ENCODE measurements at regions not wholly inside any gene's neighbourhood (a gene's known extent, or its start where the extent isn't known, plus 50 kb on each side); places are given as distances from the start of the nearest gene placed in this dataset.

- Histone ChIP-seq H3K27me3 (ENCODE audit: insufficient read depth) (no peaks in the 10 kb centered on the region), H3K27ac (ENCODE audit: low read depth in 2 of 2, low read length in 1 of 2) (no peak overlapping the region), H3K9me3 (no peaks in the 10 kb centered on the region), H3K9ac (no peak overlapping the region), H4K20me1 (ENCODE audit: insufficient read depth) (no peaks in the 10 kb centered on the region), H3K4me2 (no peak overlapping the region), H3K9me2 (no peaks in the 10 kb centered on the region), H3K4me3 (ENCODE audit: low read depth in 2 of 2, low read length in 1 of 2) (no peak overlapping the region), H3K79me2 (ENCODE audit: insufficient read depth) (no peaks in the 10 kb centered on the region), H3F3A (replicated peaks; ENCODE audit: insufficient read depth) (no peaks in the 10 kb centered on the region), H2AFZ (ENCODE audit: low read depth) (no peak overlapping the region), H3K4me1 (ENCODE audit: control insufficient read depth in 1 of 2, insufficient read depth in 2 of 2, low read depth in 1 of 2, low read length in 1 of 2) (peaks cover 0 to 4% of the 10 kb centered on the region in 2 experiments; a peak in 1 of 4 replicates), H3K36me3 (replicated peaks in 1 of 2; ENCODE audit: control insufficient read depth in 1 of 2, insufficient read depth in 2 of 2, low read length in 1 of 2) (no peaks in the 10 kb centered on the region)
- ChIA-PET CTCF (interaction anchor here (0.5 to 1.3 kb wide), 3 partner anchors 23 to 1691 kb away, joined by 3 read pairs; no protein-coding TSS in a partner anchor), POLR2A (no interaction called here)
- TF ChIP-seq TCF12 (IDR thresholded peaks at IDR 0.05) (no peak), CTCF (IDR thresholded peaks at IDR 0.05) (no peak)
- 25% methylated on average over 3 of the region's 3 CpGs for WGBS (ENCODE audit: low lambda C conversion rate)
- DNase-seq = no peak
Measured at GRCh38 chr2:16058747-16059358, 118.5 kb downstream of the MYCN start.

- H3K4me1 ChIP-seq (ENCODE audit: control insufficient read depth in 1 of 2, insufficient read depth in 2 of 2, low read depth in 1 of 2, low read length in 1 of 2) = peaks cover 0 to 4% of the 10 kb centered on the region in 2 experiments; a peak in 1 of 4 replicates
- H3K9ac ChIP-seq = no peak overlapping the region
- no peak overlapping the region for H2AFZ ChIP-seq (ENCODE audit: low read depth)
- H3K4me3 ChIP-seq (ENCODE audit: low read depth in 2 of 2, low read length in 1 of 2) = no peak overlapping the region
- 10% methylated on average over 6 of the region's 6 CpGs for WGBS (ENCODE audit: low lambda C conversion rate)
- DNase-seq = no peak
- no peaks in the 10 kb centered on the region for H3F3A ChIP-seq (replicated peaks; ENCODE audit: insufficient read depth)
- POLR2A ChIA-PET = no interaction called here
- H3K9me3 ChIP-seq = no peaks in the 10 kb centered on the region
- no peaks in the 10 kb centered on the region for H3K27me3 ChIP-seq (ENCODE audit: insufficient read depth)
- H3K4me2 ChIP-seq = no peak overlapping the region
- no peaks in the 10 kb centered on the region for H3K36me3 ChIP-seq (replicated peaks in 1 of 2; ENCODE audit: control insufficient read depth in 1 of 2, insufficient read depth in 2 of 2, low read length in 1 of 2)
- H3K79me2 ChIP-seq (ENCODE audit: insufficient read depth) = no peaks in the 10 kb centered on the region
- CTCF ChIA-PET = interaction anchor here (0.5 kb wide), 1 partner anchor 1692 kb away, joined by 3 read pairs; no protein-coding TSS in a partner anchor
- no peak overlapping the region for H3K27ac ChIP-seq (ENCODE audit: low read depth in 2 of 2, low read length in 1 of 2)
- no peaks in the 10 kb centered on the region for H3K9me2 ChIP-seq
- no peaks in the 10 kb centered on the region for H4K20me1 ChIP-seq (ENCODE audit: insufficient read depth)
- no peak for TF ChIP-seq ZBTB33 (IDR thresholded peaks at IDR 0.05; ENCODE audit: borderline replicate concordance, low read depth)
- no peak for TF ChIP-seq FOXJ3 (CRISPR knock-in tag; IDR thresholded peaks at IDR 0.05)
- TF ChIP-seq, protein P1, sequence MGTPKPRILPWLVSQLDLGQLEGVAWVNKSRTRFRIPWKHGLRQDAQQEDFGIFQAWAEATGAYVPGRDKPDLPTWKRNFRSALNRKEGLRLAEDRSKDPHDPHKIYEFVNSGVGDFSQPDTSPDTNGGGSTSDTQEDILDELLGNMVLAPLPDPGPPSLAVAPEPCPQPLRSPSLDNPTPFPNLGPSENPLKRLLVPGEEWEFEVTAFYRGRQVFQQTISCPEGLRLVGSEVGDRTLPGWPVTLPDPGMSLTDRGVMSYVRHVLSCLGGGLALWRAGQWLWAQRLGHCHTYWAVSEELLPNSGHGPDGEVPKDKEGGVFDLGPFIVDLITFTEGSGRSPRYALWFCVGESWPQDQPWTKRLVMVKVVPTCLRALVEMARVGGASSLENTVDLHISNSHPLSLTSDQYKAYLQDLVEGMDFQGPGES (IDR thresholded peaks at IDR 0.05; ENCODE audit: low read depth, low read length) = no peak
- no peak for TF ChIP-seq EZH2phosphoT487 (IDR thresholded peaks at IDR 0.05; ENCODE audit: borderline replicate concordance, low read depth)
- TF ChIP-seq CHD2 (IDR thresholded peaks at IDR 0.05; ENCODE audit: low read length, partially characterized antibody) = no peak
- no peak for TF ChIP-seq MEF2A (IDR thresholded peaks at IDR 0.05; ENCODE audit: borderline replicate concordance, low read depth)
- no peak for TF ChIP-seq MXI1 (IDR thresholded peaks at IDR 0.05; ENCODE audit: low read depth, low read length)
- TF ChIP-seq, protein P2, sequence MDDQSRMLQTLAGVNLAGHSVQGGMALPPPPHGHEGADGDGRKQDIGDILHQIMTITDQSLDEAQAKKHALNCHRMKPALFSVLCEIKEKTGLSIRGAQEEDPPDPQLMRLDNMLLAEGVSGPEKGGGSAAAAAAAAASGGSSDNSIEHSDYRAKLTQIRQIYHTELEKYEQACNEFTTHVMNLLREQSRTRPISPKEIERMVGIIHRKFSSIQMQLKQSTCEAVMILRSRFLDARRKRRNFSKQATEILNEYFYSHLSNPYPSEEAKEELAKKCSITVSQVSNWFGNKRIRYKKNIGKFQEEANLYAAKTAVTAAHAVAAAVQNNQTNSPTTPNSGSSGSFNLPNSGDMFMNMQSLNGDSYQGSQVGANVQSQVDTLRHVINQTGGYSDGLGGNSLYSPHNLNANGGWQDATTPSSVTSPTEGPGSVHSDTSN (IDR thresholded peaks at IDR 0.05) = no peak
- TF ChIP-seq, protein P3, sequence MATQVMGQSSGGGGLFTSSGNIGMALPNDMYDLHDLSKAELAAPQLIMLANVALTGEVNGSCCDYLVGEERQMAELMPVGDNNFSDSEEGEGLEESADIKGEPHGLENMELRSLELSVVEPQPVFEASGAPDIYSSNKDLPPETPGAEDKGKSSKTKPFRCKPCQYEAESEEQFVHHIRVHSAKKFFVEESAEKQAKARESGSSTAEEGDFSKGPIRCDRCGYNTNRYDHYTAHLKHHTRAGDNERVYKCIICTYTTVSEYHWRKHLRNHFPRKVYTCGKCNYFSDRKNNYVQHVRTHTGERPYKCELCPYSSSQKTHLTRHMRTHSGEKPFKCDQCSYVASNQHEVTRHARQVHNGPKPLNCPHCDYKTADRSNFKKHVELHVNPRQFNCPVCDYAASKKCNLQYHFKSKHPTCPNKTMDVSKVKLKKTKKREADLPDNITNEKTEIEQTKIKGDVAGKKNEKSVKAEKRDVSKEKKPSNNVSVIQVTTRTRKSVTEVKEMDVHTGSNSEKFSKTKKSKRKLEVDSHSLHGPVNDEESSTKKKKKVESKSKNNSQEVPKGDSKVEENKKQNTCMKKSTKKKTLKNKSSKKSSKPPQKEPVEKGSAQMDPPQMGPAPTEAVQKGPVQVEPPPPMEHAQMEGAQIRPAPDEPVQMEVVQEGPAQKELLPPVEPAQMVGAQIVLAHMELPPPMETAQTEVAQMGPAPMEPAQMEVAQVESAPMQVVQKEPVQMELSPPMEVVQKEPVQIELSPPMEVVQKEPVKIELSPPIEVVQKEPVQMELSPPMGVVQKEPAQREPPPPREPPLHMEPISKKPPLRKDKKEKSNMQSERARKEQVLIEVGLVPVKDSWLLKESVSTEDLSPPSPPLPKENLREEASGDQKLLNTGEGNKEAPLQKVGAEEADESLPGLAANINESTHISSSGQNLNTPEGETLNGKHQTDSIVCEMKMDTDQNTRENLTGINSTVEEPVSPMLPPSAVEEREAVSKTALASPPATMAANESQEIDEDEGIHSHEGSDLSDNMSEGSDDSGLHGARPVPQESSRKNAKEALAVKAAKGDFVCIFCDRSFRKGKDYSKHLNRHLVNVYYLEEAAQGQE (IDR thresholded peaks at IDR 0.05; ENCODE audit: low read depth, low read length) = no peak
- TF ChIP-seq GATA2 (CRISPR knock-in tag; IDR thresholded peaks at IDR 0.05) = no peak
- no peak for TF ChIP-seq NFIC (IDR thresholded peaks at IDR 0.05; ENCODE audit: borderline replicate concordance)
- TF ChIP-seq USF2 (IDR thresholded peaks at IDR 0.05; ENCODE audit: borderline replicate concordance, low read depth, low read length) = no peak
- TF ChIP-seq SMC3 (IDR thresholded peaks at IDR 0.05; ENCODE audit: low read depth, low read length) = no peak
Measured at GRCh38 chr2:16058256-16058655, 117.9 kb downstream of the MYCN start.
